Gastroesophageal sphincter (tissue), 4 donors: ENCODE measurements at regions not wholly inside any gene's neighbourhood (a gene's known extent, or its start where the extent isn't known, plus 50 kb on each side); places are given as distances from the start of the nearest gene placed in this dataset.

Source experiments
- ATAC-seq: fragments of 150-250 bp; one replicate; pipeline ENCODE4 v1.9.1; 2016; ENCODE audit warnings: mild to moderate bottlenecking, moderate library complexity
- H3K27ac ChIP-seq, 4 donors: fragments of 200-600 bp; sonication (generic) in 3 of 4; 1 replicate in 3 of 4; 2 replicates in 1 of 4; pipeline ENCODE4 v1.5.1; 2016 to 2019
- H3K27me3 ChIP-seq: fragments of 200-600 bp; sonication (generic); one replicate; pipeline ENCODE4 v1.5.1; 2019
- H3K36me3 ChIP-seq, 2 donors: fragments of 200-600 bp; sonication (generic); one replicate each; pipeline ENCODE4 v1.5.1; 2019; ENCODE audit warnings: control low read depth in 1 of 2
- H3K4me1 ChIP-seq, 3 donors: fragments of 200-600 bp; sonication (generic); 1 replicate in 2 of 3; 2 replicates in 1 of 3; pipeline ENCODE4 v1.5.1; 2016 to 2019; ENCODE audit warnings: control low read depth in 2 of 3
- H3K4me3 ChIP-seq, 2 donors: fragments of 200-600 bp; sonication (generic); one replicate each; pipeline ENCODE4 v1.5.1; 2019; ENCODE audit warnings: mild to moderate bottlenecking in 1 of 2, moderate library complexity in 1 of 2
- H3K9me3 ChIP-seq, 3 donors: fragments of 200-600 bp; sonication (generic); one replicate each; pipeline ENCODE4 v1.5.1; 2017 to 2019; ENCODE audit warnings: control low read depth in 2 of 3
- EP300 ChIP-seq: sonication (generic); formaldehyde crosslinking; IDR thresholded peaks from one replicate; pipeline ENCODE4 v1.6.1; 2017; ENCODE audit warnings: antibody characterized with exemption, mild to moderate bottlenecking
- POLR2A ChIP-seq, 2 donors: fragments of 450-650 bp; IDR thresholded peaks; one replicate each; pipeline ENCODE4 v1.6.1; 2017; ENCODE audit warnings: antibody characterized with exemption in 2 of 2, mild to moderate bottlenecking in 2 of 2, moderate library complexity in 1 of 2
- POLR2AphosphoS5 ChIP-seq: sonication (generic); formaldehyde crosslinking; IDR thresholded peaks from one replicate; pipeline ENCODE4 v1.6.1; 2017; ENCODE audit warnings: antibody characterized with exemption
- WGBS, 2 donors: methylation state at CpG; one replicate each; pipeline ENCODE4 v1.1.5; 2018; ENCODE audit warnings: low coverage in 1 of 2; 5-methylcytosine and 5-hydroxymethylcytosine counted together
- TF ChIP-seq, protein P1 (sequence below), 4 experiments: fragments of 200-600 bp in 2 of 4; fragments of 450-650 bp in 2 of 4; sonication (generic) in 1 of 4; IDR thresholded peaks; one replicate each; pipeline ENCODE4 v1.5.1; 2017 to 2019; ENCODE audit warnings: antibody characterized with exemption in 4 of 4, mild to moderate bottlenecking in 2 of 4, moderate library complexity in 2 of 4

DNA sequence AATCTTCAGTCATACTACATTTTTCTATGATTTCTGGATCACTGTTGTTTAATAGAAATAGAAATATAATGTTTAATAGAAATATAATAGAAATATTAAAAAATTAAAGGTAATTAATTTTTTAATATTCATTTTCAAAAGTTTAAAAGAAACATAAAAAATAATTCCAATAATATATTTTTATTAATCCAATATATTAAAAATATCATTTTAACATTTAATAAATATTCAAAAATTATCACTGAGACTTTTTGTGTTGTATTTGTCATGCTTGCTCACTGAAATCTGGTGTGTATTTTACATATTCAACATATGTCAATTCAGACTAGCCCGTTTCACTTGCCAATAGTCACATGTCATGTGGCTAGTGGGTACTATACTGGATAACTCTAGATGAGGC, 80.6 kb upstream of the SLCO6A1 start:
- WGBS, 2 donors, result 85 to 94% methylated on average over 1 of the region's 1 CpG
- no peak overlapping the region for H3K4me3 ChIP-seq
- H3K4me1 ChIP-seq, result no peaks in the 10 kb centered on the region
- TF ChIP-seq EP300 (no peak), POLR2A (IDR thresholded peaks at IDR 0.05) (no peak), POLR2AphosphoS5 (no peak)
- no peaks in the 10 kb centered on the region for H3K36me3 ChIP-seq
- H3K27me3 ChIP-seq, result no peaks in the 10 kb centered on the region
- H3K27ac ChIP-seq, result no peak overlapping the region
- no peaks in the 10 kb centered on the region for H3K9me3 ChIP-seq
- ATAC-seq, result no peak

DNA sequence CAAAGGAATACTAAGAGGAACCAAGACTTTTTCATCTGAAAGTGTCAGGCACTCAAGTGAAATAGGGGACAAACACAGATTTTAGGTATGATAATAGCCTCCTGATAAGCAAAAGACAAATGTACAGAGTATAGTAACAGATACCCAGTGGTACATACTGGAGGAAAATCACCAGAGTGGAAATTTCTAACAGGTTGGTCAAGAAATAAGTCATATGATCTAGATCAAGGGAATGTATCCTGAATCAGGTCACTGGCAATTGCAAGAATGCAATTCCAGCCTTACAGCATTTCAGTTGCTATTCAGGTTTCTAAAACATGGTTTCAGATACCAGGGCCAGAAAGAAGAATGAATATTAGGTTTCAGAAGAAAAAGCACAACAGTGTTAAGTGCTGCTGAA, 82.2 kb upstream of the SLCO6A1 start:
- no peaks in the 10 kb centered on the region for H3K9me3 ChIP-seq
- H3K4me3 ChIP-seq, result no peak overlapping the region
- H3K4me1 ChIP-seq, result no peaks in the 10 kb centered on the region
- no peak overlapping the region for H3K27ac ChIP-seq
- TF ChIP-seq POLR2A (IDR thresholded peaks at IDR 0.05), result no peak
- no peak for TF ChIP-seq POLR2AphosphoS5
- TF ChIP-seq EP300, result no peak
- TF ChIP-seq, protein P1, sequence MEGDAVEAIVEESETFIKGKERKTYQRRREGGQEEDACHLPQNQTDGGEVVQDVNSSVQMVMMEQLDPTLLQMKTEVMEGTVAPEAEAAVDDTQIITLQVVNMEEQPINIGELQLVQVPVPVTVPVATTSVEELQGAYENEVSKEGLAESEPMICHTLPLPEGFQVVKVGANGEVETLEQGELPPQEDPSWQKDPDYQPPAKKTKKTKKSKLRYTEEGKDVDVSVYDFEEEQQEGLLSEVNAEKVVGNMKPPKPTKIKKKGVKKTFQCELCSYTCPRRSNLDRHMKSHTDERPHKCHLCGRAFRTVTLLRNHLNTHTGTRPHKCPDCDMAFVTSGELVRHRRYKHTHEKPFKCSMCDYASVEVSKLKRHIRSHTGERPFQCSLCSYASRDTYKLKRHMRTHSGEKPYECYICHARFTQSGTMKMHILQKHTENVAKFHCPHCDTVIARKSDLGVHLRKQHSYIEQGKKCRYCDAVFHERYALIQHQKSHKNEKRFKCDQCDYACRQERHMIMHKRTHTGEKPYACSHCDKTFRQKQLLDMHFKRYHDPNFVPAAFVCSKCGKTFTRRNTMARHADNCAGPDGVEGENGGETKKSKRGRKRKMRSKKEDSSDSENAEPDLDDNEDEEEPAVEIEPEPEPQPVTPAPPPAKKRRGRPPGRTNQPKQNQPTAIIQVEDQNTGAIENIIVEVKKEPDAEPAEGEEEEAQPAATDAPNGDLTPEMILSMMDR (IDR thresholded peaks at IDR 0.05), result no peak
- H3K36me3 ChIP-seq, result no peaks in the 10 kb centered on the region
- H3K27me3 ChIP-seq, result no peaks in the 10 kb centered on the region
- no peak for ATAC-seq

DNA sequence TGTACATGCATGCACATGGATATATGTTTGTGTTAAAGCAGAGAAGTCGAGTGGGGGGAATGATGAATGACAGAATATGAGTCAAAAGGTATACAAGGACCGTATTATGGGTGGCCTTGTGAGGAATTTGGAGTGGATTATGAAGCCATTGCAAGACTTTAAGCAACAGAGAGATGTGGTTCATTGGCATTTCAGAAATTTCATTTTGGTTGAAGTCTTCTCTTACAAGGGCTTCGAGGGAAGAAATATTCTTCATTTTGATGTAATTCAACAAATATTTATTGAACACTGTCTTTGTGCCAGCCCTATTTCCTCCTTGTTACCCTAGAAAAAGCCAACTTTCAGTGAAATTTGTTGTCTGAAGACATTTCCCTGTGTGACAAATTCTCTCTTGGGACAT, 83.9 kb upstream of the SLCO6A1 start:
- Histone ChIP-seq H3K9me3 (no peaks in the 10 kb centered on the region), H3K36me3 (no peaks in the 10 kb centered on the region), H3K4me3 (no peak overlapping the region), H3K4me1 (no peaks in the 10 kb centered on the region), H3K27ac (no peak overlapping the region), H3K27me3 (no peaks in the 10 kb centered on the region)
- WGBS, 2 donors, result 53 to 54% methylated on average over 3 of the region's 3 CpGs
- TF ChIP-seq, protein P1 (IDR thresholded peaks at IDR 0.05), result no peak
- TF ChIP-seq EP300, result no peak
- no peak for TF ChIP-seq POLR2A (IDR thresholded peaks at IDR 0.05)
- TF ChIP-seq POLR2AphosphoS5, result no peak
- ATAC-seq, result no peak

DNA sequence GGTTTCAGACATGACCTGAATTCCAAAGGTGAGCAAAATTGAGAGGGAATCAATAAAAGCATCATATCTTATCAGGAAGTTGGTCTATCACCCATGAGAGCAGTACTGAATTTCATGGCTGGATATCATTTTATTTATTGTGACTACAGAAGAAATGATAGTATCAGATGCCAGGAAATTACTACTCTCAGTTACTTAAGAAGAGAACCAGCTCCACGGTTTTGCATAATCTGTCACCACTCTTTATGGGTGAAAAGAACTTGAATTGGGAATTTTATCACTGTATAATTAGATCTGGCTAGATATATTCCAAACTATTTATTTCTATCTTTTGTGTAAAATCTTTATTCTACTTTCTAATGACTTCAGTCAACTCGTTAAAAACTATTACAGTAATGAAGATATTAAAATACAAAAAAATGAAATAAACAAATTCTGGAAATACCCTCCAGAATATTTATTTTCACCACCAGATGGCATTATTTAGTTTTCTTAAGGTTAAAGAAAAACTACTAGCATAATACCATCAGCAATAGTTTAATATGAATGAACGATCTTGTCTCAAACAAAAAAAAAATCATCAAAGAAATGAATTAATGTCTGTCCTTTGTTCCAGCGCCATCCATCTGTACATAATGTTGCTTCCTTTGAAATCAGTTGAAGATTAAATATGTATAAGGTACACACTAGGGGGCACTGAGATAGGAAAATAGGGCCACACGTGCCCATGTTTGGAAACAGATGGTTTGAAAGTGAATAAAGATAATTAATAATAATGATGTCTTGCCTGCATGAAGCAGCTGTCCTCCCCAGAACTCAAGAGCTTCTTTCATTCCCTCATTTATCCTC, 84.7 kb upstream of the SLCO6A1 start:
- Histone ChIP-seq H3K27ac (no peak overlapping the region), H3K36me3 (no peaks in the 10 kb centered on the region), H3K9me3 (no peaks in the 10 kb centered on the region), H3K4me3 (no peak overlapping the region), H3K27me3 (no peaks in the 10 kb centered on the region), H3K4me1 (no peaks in the 10 kb centered on the region)
- no peak for ATAC-seq
- TF ChIP-seq EP300 (no peak), POLR2A (IDR thresholded peaks at IDR 0.05) (no peak), POLR2AphosphoS5 (no peak)
- TF ChIP-seq, protein P1 (IDR thresholded peaks at IDR 0.05), result peak in 3 of 4 experiments; percentile 26 to 46 (median 26)
- WGBS, 2 donors, result 7 to 15% methylated on average over 5 of the region's 5 CpGs

DNA sequence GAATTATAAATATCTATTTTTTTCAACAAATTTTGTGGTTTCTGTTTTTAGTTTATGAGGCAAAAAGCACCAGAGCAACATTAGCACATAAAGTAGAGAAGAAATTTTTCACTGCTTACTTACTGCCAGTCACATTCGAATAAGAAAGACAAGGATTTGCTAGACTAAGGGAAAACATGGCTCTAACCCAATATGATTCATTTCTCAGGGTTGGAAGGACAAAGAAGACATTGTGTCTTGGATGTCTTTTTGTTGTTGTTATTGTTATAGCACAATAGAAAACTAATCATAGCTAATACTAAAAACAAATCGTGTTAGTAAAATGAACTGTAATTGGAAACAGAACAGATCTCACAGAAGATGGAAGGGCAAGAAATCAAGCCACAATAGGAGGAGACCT, 90.9 kb upstream of the SLCO6A1 start:
- no peak overlapping the region for H3K27ac ChIP-seq
- H3K9me3 ChIP-seq, result no peaks in the 10 kb centered on the region
- H3K27me3 ChIP-seq, result no peaks in the 10 kb centered on the region
- TF ChIP-seq POLR2AphosphoS5 (no peak), EP300 (no peak)
- ATAC-seq, result no peak
- H3K36me3 ChIP-seq, result no peaks in the 10 kb centered on the region
- no peak overlapping the region for H3K4me3 ChIP-seq
- WGBS, 2 donors, result 37 to 69% methylated on average over 2 of the region's 2 CpGs
- no peaks in the 10 kb centered on the region for H3K4me1 ChIP-seq

DNA sequence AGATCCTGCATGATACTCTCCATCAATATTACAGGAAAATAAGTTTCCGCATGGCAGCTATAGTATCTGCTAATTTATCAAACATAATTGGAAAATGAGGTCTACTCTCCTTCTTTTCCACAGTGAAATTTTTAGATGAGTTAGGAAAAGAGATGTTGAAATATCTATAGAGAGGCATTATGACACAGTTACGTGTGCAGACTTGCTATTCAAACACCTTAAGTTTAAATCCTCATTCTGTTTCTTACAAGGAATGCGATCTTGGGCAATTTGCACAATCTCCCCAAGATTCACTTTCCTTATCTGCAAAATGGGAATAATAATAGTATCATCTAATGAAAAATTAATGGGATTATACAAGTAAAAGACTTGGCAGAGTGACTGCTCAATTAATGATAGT, 91.7 kb upstream of the SLCO6A1 start:
- TF ChIP-seq POLR2AphosphoS5, result no peak
- TF ChIP-seq, protein P1 (IDR thresholded peaks at IDR 0.05), result no peak
- TF ChIP-seq POLR2A (IDR thresholded peaks at IDR 0.05), result no peak
- no peak for TF ChIP-seq EP300
- H3K27me3 ChIP-seq, result no peaks in the 10 kb centered on the region
- no peaks in the 10 kb centered on the region for H3K4me1 ChIP-seq
- no peak overlapping the region for H3K27ac ChIP-seq
- no peaks in the 10 kb centered on the region for H3K9me3 ChIP-seq
- H3K4me3 ChIP-seq, result no peak overlapping the region
- H3K36me3 ChIP-seq, result no peaks in the 10 kb centered on the region
- 93% methylated on average over 2 to 3 of the region's 3 CpGs for WGBS, 2 donors
- ATAC-seq, result no peak
